ENCODE measurements at regions not wholly inside any gene's neighbourhood (a gene's known extent, or its start where the extent isn't known, plus 50 kb on each side); places are given as distances from the start of the nearest gene placed in this dataset.

DNA sequence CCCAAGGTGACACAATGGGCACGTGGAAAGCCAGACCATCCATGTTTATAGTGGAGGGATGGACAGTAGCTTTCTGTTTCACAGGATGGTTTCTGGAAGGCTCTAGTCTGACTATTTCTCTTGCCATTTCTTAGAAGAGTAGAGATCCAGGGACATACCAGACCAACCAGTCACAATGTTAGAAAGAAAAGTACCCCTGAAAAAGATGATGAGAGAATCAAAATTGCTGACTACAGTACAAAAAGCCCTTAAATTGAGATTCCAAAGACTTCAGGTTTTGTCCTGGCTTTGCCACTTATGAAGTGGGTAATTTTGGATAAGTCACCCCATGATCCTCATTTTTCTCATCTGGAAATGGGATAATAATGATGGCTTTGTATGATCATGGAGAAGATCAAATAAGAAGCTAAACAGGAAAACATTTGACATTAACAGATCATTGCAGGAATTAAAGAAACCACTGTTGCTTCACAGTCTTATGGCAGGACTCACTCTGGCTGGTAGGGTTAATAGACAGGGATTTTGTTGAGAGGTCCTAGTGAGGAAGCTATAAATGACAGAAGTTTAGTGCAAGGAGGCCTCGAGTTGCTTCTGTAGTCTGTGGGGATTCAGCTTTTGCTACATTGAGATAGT lies 386.0 kb downstream of the IRS1 start:
- TF ChIP-seq CTCF (IDR thresholded peaks at IDR 0.05): no peak
- Histone ChIP-seq H3K36me3 (no peaks in the 10 kb centered on the region), H3K9me3 (no peaks in the 10 kb centered on the region), H3K9ac (ENCODE audit: low read depth in 2 of 2, low read length in 2 of 2) (no peak overlapping the region), H3K27me3 (no peaks in the 10 kb centered on the region), H3K4me3 (no peak overlapping the region), H3K27ac (no peak overlapping the region), H3K4me1 (no peaks in the 10 kb centered on the region)
- intact Hi-C loops (cut with DNase I): no loop called here
- no peak for DNase-seq

- intact Hi-C loops (cut with DNase I): no loop called here
- Histone ChIP-seq H3K4me1 (no peaks in the 10 kb centered on the region), H3K27me3 (no peaks in the 10 kb centered on the region), H3K4me3 (no peak overlapping the region), H3K27ac (peak overlapping the region; percentile 4), H3K36me3 (no peaks in the 10 kb centered on the region), H3K9ac (ENCODE audit: low read depth in 2 of 2, low read length in 2 of 2) (no peak overlapping the region), H3K9me3 (no peaks in the 10 kb centered on the region)
- TF ChIP-seq CTCF (IDR thresholded peaks at IDR 0.05): no peak
- peak; percentile 58 for DNase-seq
Observed at GRCh38 chr2:226411727-226412360, 387.8 kb downstream of the IRS1 start.

- H3K4me3 ChIP-seq: no peak overlapping the region
- no peak overlapping the region for H3K9ac ChIP-seq (ENCODE audit: low read depth in 2 of 2, low read length in 2 of 2)
- H3K27ac ChIP-seq: peak overlapping the region; percentile 4
- intact Hi-C loops (cut with DNase I): no loop called here
- H3K27me3 ChIP-seq: no peaks in the 10 kb centered on the region
- DNase-seq: no peak
- no peaks in the 10 kb centered on the region for H3K4me1 ChIP-seq
- TF ChIP-seq CTCF (IDR thresholded peaks at IDR 0.05): no peak
- H3K9me3 ChIP-seq: no peaks in the 10 kb centered on the region
- no peaks in the 10 kb centered on the region for H3K36me3 ChIP-seq
Observed at GRCh38 chr2:226411205-226411604, 388.4 kb downstream of the IRS1 start.

- Histone ChIP-seq H3K4me1 (no peaks in the 10 kb centered on the region), H3K27ac (no peak overlapping the region), H3K36me3 (no peaks in the 10 kb centered on the region), H3K27me3 (no peaks in the 10 kb centered on the region), H3K4me3 (no peak overlapping the region), H3K9me3 (no peaks in the 10 kb centered on the region), H3K9ac (ENCODE audit: low read depth in 2 of 2, low read length in 2 of 2) (no peak overlapping the region)
- no peak for TF ChIP-seq CTCF (IDR thresholded peaks at IDR 0.05)
- intact Hi-C loops (cut with DNase I): no loop called here
- DNase-seq: no peak
Observed at GRCh38 chr2:226410247-226410835, 389.3 kb downstream of the IRS1 start.

DNA sequence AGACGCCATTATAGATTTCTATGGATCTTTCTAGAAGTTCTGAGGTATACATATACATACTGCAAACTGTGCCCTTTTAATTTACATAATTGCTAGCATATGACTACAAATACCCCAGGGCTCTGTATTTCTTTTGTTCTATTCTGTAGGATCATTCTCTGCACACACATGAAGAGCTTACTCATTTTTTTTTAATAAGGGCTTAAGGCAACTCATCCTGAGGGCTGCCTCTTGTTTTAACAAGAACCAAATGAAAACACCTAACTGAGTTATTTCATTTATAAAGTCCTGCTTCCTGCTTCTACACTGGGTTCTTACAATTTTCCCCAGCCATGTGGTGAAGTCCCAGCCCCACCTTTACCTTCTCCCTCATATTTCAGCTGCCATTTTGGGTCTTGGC lies 390.5 kb downstream of the IRS1 start:
- H3K4me3 ChIP-seq: no peak overlapping the region
- H3K9ac ChIP-seq (ENCODE audit: low read depth in 2 of 2, low read length in 2 of 2): no peak overlapping the region
- H3K27me3 ChIP-seq: no peaks in the 10 kb centered on the region
- no peaks in the 10 kb centered on the region for H3K9me3 ChIP-seq
- no peak for TF ChIP-seq CTCF (IDR thresholded peaks at IDR 0.05)
- no peak for DNase-seq
- intact Hi-C loops (cut with DNase I): no loop called here
- H3K4me1 ChIP-seq: no peaks in the 10 kb centered on the region
- no peaks in the 10 kb centered on the region for H3K36me3 ChIP-seq
- H3K27ac ChIP-seq: no peak overlapping the region
